GM23338 (cell line): ENCODE measurements at regions not wholly inside any gene's neighbourhood (a gene's known extent, or its start where the extent isn't known, plus 50 kb on each side); places are given as distances from the start of the nearest gene placed in this dataset.

Source experiments
- ATAC-seq: fragments of 200-7000 bp; cut with Tn5 transposase; 3 replicates; pipeline ENCODE4 v1.9.1; 2020
- DNase-seq: peaks from one replicate; pipeline ENCODE4 v3.0.0-alpha.2; 2015; ENCODE audit warnings: low spot score
- H2AFZ ChIP-seq: fragments of 200-600 bp; sonication (generic); 2 replicates; pipeline ENCODE4 v1.8.0; 2016; ENCODE audit warnings: antibody characterized with exemption, mild to moderate bottlenecking, moderate library complexity
- H3F3A ChIP-seq: fragments of 200-600 bp; sonication (generic); replicated peaks from 2 replicates; pipeline ENCODE4 v1.8.0; 2017; ENCODE audit warnings: antibody characterized with exemption, mixed run types, low read depth
- H3K27ac ChIP-seq: fragments of 200-600 bp; sonication (generic); 2 replicates; pipeline ENCODE4 v1.6.1; 2016; ENCODE audit warnings: low read depth
- H3K27me3 ChIP-seq: fragments of 200-600 bp; sonication (generic); 2 replicates; pipeline ENCODE4 v1.8.0; 2016; ENCODE audit warnings: mild to moderate bottlenecking, mixed run types, moderate library complexity; ENCODE audit not compliant: insufficient read depth
- H3K36me3 ChIP-seq: fragments of 200-600 bp; sonication (generic); 2 replicates; pipeline ENCODE4 v1.8.0; 2016; ENCODE audit warnings: mild to moderate bottlenecking; ENCODE audit not compliant: insufficient read depth
- H3K4me1 ChIP-seq: fragments of 200-600 bp; sonication (generic); 2 replicates; pipeline ENCODE4 v1.8.0; 2016; ENCODE audit warnings: mild to moderate bottlenecking, moderate library complexity; ENCODE audit not compliant: insufficient read depth
- H3K4me2 ChIP-seq: fragments of 200-600 bp; sonication (generic); 2 replicates; pipeline ENCODE4 v1.7.1; 2017; ENCODE audit warnings: mixed run types
- H3K4me3 ChIP-seq: fragments of 200-600 bp; sonication (generic); 2 replicates; pipeline ENCODE4 v1.6.1; 2016; ENCODE audit warnings: mixed run types
- H3K79me2 ChIP-seq: fragments of 200-600 bp; sonication (generic); replicated peaks from 2 replicates; pipeline ENCODE4 v1.8.0; 2017; ENCODE audit warnings: mild to moderate bottlenecking; ENCODE audit not compliant: insufficient read depth
- H3K9me2 ChIP-seq: fragments of 200-600 bp; sonication (generic); 2 replicates; pipeline ENCODE4 v1.8.0; 2017; ENCODE audit not compliant: insufficient read depth
- H4K20me1 ChIP-seq: fragments of 200-600 bp; sonication (generic); replicated peaks from 2 replicates; pipeline ENCODE4 v1.8.0; 2017; ENCODE audit warnings: mild to moderate bottlenecking; ENCODE audit not compliant: insufficient read depth
- H3K27ac Mint-ChIP-seq: 2 replicates; pipeline ENCODE4 v1.8.0; 2020; ENCODE audit warnings: inconsistent platforms, mild to moderate bottlenecking, moderate library complexity, mixed read lengths
- H3K27me3 Mint-ChIP-seq: 3 replicates; pipeline ENCODE4 v1.8.0; 2022; ENCODE audit warnings: low read depth, mild to moderate bottlenecking, moderate library complexity, mixed read lengths, inconsistent platforms; ENCODE audit not compliant: insufficient read depth, poor library complexity
- H3K36me3 Mint-ChIP-seq: 3 replicates; pipeline ENCODE4 v1.8.0; 2021; ENCODE audit warnings: low read depth, mild to moderate bottlenecking, inconsistent platforms, moderate library complexity, mixed read lengths
- H3K4me1 Mint-ChIP-seq: 3 replicates; pipeline ENCODE4 v1.8.0; 2020; ENCODE audit warnings: mild to moderate bottlenecking, inconsistent platforms, mixed read lengths
- H3K4me3 Mint-ChIP-seq: 3 replicates; pipeline ENCODE4 v1.8.0; 2021; ENCODE audit warnings: moderate library complexity, mild to moderate bottlenecking, inconsistent platforms, mixed read lengths
- H3K9me3 Mint-ChIP-seq: 3 replicates; pipeline ENCODE4 v1.8.0; 2020; ENCODE audit warnings: moderate library complexity, mild to moderate bottlenecking, inconsistent platforms, mixed read lengths
- CREB1 ChIP-seq: fragments of 250-450 bp; sonication (Bioruptor Pico); IDR thresholded peaks from 2 replicates; pipeline ENCODE4 v1.5.0; 2020; ENCODE audit warnings: low read depth, mild to moderate bottlenecking, moderate library complexity
- CTCF ChIP-seq, 2 experiments: fragments of 200-600 bp in 1 of 2; sonication (generic) in 1 of 2; conservative IDR thresholded peaks; 2 replicates each; pipeline versions ENCODE4 v1.5.1 to v1.6.1; 2016 to 2017; ENCODE audit warnings: antibody characterized with exemption in 2 of 2, low read depth in 2 of 2, mild to moderate bottlenecking in 2 of 2, moderate library complexity in 1 of 2
- ETS1 ChIP-seq: IDR thresholded peaks from 2 replicates; pipeline ENCODE4 v1.6.1; 2016; ENCODE audit warnings: antibody characterized with exemption
- EZH2 ChIP-seq: fragments of 200-600 bp; sonication (generic); IDR thresholded peaks from one replicate; pipeline ENCODE4 v1.8.0; 2017; ENCODE audit warnings: antibody characterized with exemption, mild to moderate bottlenecking, low read depth; ENCODE audit not compliant: unreplicated experiment
- EZH2phosphoT487 ChIP-seq: fragments of 200-600 bp; sonication (generic); IDR thresholded peaks from one replicate; pipeline ENCODE4 v1.8.1; 2018; ENCODE audit warnings: antibody characterized with exemption; ENCODE audit not compliant: unreplicated experiment
- NANOG ChIP-seq: IDR thresholded peaks from 2 replicates; pipeline ENCODE4 v1.6.1; 2016; ENCODE audit warnings: antibody characterized with exemption, borderline replicate concordance
- POLR2AphosphoS5 ChIP-seq: IDR thresholded peaks from 2 replicates; pipeline ENCODE4 v1.6.1; 2016; ENCODE audit warnings: antibody characterized with exemption, low read depth
- REST ChIP-seq: IDR thresholded peaks from one replicate; pipeline ENCODE4 v1.6.1; 2018; ENCODE audit warnings: antibody characterized with exemption; ENCODE audit not compliant: unreplicated experiment
- STAT1 ChIP-seq: IDR thresholded peaks from one replicate; pipeline ENCODE4 v1.6.1; 2016; ENCODE audit warnings: antibody characterized with exemption; ENCODE audit not compliant: unreplicated experiment
- ZNF331 ChIP-seq: fragments of 250-450 bp; sonication (Bioruptor Pico); IDR thresholded peaks from 2 replicates; pipeline ENCODE4 v1.5.0; 2020; ENCODE audit warnings: low read depth, mild to moderate bottlenecking, moderate library complexity
- ZNF462 ChIP-seq: fragments of 250-450 bp; sonication (Bioruptor Pico); IDR thresholded peaks from 2 replicates; pipeline ENCODE4 v1.5.0; 2020; ENCODE audit warnings: mild to moderate bottlenecking, moderate library complexity

GRCh38 chr16:63943566-63943965 lies 1178.3 kb downstream of the CDH11 start:
- no peaks in the 10 kb centered on the region for H3K36me3 Mint-ChIP-seq
- Histone ChIP-seq H3K36me3 (no peaks in the 10 kb centered on the region), H2AFZ (no peak overlapping the region), H3K27ac (no peak overlapping the region), H3F3A (no peaks in the 10 kb centered on the region), H3K4me3 (no peak overlapping the region), H3K27me3 (no peaks in the 10 kb centered on the region), H3K4me1 (no peaks in the 10 kb centered on the region), H3K4me2 (no peak overlapping the region), H3K9me2 (no peaks in the 10 kb centered on the region), H4K20me1 (no peaks in the 10 kb centered on the region), H3K79me2 (no peaks in the 10 kb centered on the region)
- H3K9me3 Mint-ChIP-seq, result no peaks in the 10 kb centered on the region; the same call in 2 of the 3 replicates
- TF ChIP-seq CREB1 (CRISPR knock-in tag) (no peak), EZH2 (no peak), ZNF331 (CRISPR knock-in tag) (no peak), STAT1 (no peak), CTCF (conservative IDR thresholded peaks at IDR 0.05; ENCODE audit: low read depth in 2 of 2) (no peak), NANOG (no peak), ETS1 (no peak), REST (no peak), EZH2phosphoT487 (no peak), POLR2AphosphoS5 (no peak), ZNF462 (no peak)
- ATAC-seq (no peak), DNase-seq (no peak)
- no peaks in the 10 kb centered on the region for H3K27me3 Mint-ChIP-seq
- no peak overlapping the region for H3K4me3 Mint-ChIP-seq
- no peak overlapping the region for H3K27ac Mint-ChIP-seq
- no peaks in the 10 kb centered on the region for H3K4me1 Mint-ChIP-seq
